ENCODE measurements at regions not wholly inside any gene's neighbourhood (a gene's known extent, or its start where the extent isn't known, plus 50 kb on each side); places are given as distances from the start of the nearest gene placed in this dataset.

DNA sequence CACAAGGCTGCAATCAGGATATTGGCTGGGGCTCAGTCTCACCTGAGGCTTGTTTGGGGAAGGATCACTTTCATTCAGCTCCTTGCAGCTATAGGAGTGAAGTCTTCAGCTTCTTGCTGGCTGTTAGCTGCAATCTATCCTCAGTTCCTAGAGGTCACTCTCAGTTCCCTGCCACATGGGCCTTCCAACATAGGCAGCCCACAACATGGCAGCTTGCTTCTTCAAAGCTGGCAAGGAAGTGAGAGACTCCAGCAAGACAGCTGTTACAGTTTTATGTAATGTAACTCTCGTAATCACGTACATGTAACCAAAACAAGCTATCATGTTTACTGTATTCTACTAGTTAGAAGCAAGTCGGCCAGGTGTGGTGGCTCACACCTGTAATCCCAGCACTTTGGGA lies 226.9 kb downstream of the CDC5L start:
- no peak for DNase-seq

DNA sequence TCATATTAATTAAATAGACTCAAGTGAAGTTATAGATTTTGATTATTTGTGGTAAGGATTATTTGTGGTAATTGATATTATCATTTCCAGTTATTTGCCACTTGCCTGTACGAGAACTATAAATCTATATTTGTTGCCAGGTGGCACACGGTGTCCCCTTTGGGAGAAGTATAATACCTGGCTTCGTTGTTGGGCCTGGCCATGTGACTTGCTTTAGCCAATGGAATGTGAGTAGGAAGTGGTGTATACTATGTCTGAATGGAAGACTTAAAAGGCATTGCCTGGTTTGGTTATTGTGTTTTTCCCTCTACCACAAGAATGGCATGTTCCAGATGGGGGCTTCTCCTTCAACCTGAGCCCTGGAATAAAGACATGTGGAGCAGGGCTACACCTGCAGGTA lies 228.1 kb downstream of the CDC5L start:
- no peak for DNase-seq

DNA sequence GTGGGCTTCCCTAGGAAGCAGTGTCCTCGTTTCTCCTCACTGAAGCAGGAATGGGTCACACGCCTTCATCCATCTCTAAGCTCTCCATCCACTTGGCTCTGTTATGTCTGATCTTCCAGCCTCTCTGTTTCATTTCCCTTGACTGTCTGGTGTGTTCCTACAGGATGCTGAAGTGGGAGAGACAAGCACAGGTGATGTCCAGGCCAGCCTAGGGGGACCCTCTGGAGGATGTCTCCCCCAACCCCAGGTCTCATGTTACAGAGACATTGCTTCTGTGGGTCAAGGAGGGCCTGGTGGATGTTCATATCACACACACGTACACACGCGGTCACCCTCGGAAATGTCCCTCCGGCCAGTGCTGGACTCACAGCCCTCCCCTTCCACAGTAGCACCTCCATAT lies 229.9 kb downstream of the CDC5L start:
- no peak for DNase-seq

DNA sequence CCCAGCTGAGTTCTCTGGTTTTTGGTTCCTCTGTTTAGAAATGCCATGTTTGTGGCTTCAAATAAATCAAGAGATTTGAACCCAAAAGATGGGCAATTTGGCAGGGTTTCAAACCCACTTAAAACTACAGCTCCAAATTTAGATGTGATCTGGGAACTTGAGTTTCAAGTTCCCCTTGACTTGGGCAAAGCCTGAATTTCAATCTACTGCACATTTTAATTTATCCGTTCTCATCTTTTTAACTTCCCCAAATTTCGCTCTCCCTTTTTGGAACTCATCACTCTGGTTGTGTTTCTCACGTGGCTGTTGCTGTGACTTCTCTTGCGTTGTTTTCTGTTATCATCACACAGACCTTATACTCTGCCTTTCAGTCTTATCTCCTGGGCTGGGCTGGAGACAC lies 230.9 kb downstream of the CDC5L start:
- DNase-seq = no peak

DNA sequence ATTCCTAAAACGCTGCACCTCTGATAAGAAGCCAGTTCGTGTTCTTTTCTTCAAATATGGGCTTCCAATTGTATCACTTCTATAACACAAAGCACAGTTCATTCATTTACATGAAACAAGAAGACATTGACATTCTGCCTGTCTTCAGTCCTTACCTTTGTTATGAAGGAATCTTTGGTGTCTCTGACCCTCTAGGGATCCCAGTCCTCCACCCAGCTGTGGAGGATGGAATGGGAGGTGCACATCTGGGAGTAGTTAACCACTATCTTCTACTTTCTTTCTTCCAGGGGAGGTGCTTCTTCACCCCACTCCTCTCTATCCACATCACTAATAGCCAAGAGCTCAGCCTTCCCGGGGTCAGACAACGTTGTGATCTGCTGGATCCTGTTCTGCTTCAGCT lies 233.4 kb downstream of the CDC5L start:
- no peak for DNase-seq

DNA sequence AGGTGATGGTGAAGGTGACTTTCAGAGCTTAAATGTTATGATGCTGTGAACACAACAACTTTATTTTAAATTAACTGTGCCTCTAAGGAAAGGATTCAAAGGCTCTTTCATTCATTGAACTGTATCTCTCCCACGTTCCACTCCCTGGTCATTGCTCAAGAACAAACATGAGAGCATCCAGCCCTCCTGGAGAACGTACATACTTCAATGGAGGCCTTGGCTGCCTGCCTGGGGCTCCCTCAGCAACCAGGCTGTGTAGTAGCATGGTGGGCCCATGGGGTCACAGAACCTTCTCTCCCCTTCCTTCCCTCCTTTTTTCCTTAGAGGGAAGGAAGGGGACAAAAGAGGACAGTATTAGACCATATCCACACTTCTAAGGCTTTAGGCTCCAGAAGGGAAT lies 234.3 kb downstream of the CDC5L start:
- DNase-seq = no peak

DNA sequence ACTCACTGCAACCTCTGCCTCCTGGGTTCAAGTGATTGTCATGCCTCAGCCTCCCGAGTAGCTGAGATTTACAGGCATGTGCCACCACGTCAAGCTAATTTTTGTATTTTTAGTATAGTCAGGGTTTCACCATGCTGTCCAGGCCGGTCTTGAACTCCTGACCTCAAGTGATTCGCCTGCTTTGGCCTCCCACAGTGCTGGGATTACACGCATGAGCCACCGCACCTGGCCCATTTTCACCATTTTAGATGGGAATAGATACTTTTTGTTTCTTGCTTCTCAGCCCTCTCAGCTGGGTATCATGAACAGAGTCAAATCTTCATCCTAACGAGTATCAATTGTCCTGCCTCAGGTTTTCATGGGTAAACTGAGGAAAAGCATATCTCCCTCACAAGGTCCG lies 235.0 kb downstream of the CDC5L start:
- no peak for DNase-seq

DNA sequence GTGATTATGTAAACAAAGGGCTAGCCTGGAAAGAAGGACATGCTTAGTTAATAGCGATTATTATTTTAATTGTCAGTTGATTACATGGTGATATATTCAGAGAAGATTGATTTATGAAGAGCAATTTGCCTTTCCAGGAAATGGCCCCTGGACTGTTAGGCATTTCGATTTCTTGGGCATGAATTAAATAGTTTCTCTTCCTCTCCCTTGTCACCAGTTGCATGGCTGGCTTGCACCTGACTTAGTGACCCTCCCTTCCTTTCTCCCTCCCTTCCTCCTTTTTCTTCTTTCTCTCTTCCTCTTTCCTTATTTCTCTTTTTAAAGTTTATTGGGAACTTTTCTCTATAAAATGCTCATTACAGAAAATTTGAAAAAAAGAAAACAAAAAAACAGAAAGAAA lies 235.4 kb downstream of the CDC5L start:
- no peak for DNase-seq

DNA sequence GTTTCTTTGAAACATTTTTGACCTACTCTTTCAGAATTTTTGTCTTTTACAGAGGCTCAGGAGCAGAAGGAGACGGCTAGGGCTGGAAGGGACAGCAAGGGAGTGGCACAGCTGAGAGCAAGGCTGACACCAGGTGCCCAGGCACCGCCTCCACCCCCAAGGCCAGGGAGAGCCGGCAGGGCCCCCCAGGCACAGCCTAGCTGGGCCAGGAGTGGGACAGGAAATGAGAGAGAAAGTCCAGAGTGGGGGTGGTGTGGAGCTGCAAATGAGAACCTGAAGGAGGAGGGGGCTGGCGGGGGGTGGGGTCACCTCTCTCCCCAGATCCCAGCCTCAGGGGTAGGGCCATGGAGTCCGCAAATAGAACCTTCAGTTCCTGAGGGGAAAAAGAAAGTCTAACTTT lies 236.7 kb downstream of the CDC5L start:
- DNase-seq = no peak

DNA sequence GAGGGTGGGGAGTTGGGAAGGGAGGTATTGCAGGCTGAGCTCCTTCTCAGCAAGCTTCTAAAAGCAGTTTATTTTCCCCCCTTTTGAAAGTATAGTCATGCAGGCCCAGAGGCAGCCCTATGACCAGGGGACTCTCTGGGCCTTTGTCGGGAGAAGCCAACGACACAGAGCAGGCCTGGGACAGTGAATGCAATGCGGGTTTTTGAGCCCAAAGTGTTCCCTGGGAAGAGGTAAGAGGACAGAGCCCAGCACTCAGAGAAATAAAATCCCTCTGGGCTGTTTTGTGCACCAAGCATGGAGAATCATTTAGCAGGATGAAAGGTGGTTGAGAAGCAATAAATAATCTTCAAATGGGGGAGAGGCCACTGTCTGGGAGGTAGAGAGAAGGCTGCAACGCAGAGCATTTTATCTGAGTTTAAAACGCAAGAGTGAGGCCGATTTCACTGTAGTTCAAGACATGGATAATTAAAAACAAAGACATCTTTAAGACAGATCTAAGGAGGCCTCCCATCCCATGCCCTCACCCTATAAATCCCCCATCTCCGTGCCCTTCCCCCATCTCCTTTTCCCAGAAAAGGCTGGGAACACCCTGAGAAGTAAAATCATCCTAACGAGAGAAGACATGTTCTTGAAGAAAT lies 237.5 kb downstream of the CDC5L start:
- DNase-seq = no peak

DNA sequence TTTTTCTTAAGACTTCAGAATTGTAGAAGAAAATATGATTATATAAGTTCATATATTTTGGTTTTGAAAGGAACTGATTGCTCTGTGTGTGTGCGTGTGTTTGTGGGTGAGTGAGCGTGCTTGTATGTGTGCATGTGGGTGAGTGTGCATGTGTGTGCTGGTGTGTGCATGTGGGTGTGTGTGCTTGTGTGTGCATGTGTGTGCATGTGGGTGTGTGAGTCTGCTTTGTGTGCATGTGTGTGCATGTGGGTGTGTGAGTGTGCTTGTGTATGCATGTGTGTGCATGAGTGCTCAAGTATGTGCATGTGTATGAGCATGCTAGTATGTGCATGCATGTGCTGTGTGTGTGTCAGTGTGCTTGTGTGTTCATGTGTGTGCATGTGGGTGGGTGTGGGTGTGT lies 238.5 kb downstream of the CDC5L start:
- DNase-seq = no peak

DNA sequence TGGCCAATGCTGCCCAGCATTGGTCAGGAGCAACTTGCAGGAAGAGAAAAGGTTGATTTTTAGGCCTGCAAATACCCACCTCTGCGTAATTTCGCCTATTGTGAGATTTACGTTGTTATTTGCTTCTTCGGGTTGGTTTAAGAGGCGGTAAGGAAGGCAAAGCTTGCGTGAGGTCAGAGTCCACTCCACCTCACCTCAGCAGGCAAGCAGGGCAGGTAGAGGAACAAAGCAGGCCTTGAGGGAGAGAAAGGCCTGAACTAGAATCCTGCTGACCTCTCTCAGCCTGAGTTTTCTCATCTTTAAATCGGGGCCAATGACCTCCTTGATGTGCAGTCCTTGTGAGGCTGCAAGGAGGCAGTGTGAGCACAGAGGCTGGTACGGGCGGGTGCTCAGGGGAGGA lies 239.1 kb downstream of the CDC5L start:
- DNase-seq = no peak

DNA sequence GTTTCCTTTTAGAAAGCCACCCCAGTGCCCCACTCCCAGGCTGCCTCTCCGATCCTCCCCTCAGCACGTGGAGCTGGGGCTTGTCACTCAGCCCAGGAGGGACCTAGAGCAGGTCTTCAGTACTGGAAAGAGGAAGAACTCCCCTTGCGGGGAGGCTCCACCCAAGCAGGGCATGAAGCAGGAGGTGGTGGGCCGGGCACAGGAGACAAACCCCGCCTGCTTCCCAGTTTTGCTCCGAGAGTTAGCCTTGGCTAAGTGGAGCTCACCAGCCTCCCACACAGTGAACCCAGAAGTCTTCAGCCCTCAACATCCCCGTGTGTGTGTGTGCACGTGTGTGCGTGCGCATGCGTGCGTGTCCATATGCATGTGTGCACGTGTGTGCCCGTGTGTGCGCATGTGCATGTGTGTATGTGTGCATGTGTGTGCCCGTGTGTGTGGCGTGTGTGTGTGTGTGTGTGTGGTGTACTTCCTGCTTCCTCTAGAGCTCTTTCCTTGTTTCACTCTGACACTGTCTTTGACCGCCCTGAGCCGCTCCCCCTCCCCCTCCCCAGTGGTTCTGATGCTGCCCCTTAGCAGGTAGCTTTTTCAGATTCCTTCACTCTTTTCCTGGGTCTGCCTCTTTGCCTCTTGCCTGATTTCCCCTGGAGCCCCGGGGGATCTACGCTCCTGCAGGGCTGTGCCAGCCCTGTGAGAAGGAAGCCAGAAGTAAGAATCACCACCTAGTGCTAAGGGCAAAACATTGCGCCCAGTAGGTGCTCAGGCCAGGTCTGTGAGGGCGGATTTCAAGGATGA lies 239.8 kb downstream of the CDC5L start:
- DNase-seq = no peak

DNA sequence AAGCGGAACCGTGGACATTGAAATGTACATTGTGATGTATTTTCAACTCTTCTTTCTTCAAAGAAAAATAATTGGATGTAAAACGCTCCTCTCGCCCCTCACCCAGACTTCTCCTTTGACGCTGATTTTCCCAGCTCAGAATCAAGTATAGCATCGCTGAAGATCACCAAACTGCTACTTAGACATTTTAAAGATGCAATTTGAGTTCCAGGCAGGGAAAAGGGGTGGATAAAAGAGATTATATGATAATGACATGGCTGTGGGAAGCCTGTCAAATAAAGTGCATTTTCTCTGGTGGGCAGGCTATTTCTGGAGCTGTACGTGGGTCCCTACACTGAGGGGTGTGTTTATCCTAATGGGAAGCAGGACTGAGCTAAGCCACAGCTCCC lies 240.4 kb downstream of the CDC5L start:
- no peak for DNase-seq

DNA sequence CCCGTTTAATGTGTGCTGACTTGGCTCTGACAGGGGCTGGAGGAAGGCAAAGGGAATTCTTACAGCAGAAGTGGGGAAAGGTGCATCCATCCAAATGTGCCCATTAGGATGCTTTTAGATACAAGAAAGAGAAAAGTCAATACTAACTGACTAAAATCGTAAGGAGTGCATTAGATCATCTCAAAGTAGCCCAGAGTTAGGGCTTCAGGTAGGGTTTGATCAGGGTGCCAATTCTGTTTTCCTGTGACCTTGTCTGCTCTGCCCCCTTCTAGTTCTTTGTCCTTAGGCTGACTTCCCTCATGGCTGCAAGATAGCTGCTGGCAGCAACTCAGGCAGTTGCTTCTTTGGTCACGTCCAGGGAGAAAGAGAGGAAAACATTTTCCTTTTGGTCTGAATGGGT lies 240.8 kb downstream of the CDC5L start:
- no peak for DNase-seq

DNA sequence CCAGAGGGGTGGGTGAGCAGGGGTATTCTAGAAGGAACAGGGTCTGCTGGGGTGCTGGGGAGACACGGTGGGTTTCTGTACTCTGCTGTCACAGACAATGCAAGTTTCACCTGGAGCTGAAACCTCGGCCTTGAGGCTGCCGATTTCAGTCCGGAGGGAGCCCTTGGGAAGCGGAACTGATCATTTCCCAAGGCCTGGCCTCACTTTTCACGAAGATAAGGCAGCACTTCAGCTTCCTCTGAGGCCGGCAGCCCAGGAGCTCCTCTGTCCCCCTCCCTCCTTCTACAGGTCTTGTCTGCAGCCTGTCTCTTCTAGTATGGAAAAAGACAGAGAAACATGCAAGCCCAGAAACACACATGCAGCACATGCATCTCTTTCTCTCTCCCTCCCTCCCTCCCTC lies 242.1 kb downstream of the CDC5L start:
- no peak for DNase-seq

DNA sequence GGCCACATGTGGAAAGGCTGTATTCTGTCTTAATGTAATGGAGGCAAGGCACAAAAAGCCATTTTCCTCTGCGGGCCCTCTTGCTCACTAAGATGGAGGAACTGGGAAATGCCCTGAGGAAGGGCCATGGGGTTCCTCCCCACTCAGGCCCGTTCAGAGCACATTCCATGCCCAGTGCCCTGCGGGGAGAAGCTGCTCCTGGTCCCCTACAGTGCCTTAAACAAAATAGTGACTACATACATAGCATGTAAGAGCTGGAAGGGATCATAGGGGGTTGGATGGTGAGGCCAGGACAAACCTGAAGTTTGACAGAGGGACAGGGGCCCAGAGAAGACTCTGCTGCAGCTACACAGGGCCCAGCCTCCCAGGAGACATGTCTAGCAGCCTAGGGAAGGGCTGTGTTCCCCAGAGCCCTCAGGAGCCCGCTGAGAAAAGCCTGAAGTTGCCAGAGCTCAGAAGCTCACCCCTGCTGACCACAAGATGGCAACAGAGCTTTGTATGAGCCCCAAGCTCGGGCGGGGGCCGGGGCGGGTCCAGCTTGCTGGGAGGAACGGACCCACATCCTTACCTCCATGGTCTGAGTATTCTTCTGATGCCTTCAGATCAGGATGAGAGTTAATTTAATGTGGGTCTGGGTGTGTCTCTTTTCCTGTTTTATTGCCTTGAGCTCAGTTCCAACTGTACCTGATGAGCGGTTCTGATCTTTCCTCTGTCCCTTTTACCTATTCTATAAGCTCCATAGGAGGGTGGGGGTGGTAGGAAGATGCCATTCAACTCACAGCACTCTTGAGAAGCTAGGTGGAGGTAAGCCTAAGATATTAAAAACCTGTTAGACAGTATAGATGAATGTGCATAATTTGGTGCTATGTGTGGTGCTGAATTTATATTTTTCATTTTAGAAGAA lies 242.9 kb downstream of the CDC5L start:
- DNase-seq = peak in 1 of 2 donors; percentile 6

DNA sequence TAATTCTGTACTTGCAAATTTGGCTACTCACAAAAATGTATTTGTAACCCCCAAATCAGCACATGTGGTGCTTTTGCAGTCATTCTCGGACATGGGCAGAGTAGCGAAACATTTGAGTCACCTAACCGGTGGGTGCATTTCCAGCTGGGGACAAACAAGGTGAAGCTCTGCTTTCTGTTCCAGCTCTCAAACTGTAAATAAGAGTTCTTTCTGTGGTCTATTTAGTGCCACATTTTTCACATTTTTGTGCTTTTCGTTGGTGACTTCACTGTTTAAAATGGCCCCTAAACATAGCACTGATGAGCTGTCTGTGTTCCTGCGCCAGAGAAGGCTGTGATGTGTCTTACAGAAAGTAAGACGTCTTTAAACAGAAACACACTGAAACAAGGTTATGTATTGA lies 244.5 kb downstream of the CDC5L start:
- no peak for DNase-seq

DNA sequence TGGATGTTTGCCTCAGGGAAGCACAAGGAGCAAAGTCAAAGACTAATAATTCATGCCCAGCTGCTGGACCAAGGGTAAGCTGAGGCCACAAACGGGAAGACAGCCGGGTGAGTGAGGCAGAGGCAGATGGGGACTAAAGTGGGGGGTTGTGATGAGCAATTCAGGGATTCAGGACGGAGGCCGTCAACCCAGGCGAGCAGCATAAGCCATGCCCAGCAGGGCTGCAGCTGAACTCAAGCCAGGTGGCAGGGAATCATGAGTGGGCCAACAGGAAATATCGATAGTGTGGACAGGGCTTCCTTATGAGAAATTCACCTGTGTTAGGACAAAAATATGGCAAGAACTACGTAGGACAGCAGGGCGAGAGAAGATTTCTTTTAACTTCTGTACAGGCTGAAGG lies 246.8 kb downstream of the CDC5L start:
- DNase-seq = no peak

DNA sequence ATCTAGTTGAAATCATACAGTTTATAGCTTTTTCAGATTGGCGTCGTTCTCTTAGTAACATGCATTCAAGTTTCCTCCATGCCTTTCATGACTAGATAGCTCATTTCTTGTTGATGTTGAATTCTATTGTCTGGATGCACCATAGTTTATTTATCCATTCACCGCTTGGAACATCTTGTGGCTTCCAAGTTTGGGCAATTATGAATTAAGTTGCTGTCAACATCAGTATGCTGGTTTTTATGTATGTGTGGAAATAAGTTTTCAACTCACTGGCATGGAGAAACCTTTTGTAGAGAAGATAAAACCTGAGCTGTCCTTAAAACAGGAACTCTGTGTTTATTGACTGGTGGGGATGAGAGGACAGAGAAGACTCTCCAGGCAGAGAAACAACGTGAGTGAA lies 248.0 kb downstream of the CDC5L start:
- DNase-seq = no peak

DNA sequence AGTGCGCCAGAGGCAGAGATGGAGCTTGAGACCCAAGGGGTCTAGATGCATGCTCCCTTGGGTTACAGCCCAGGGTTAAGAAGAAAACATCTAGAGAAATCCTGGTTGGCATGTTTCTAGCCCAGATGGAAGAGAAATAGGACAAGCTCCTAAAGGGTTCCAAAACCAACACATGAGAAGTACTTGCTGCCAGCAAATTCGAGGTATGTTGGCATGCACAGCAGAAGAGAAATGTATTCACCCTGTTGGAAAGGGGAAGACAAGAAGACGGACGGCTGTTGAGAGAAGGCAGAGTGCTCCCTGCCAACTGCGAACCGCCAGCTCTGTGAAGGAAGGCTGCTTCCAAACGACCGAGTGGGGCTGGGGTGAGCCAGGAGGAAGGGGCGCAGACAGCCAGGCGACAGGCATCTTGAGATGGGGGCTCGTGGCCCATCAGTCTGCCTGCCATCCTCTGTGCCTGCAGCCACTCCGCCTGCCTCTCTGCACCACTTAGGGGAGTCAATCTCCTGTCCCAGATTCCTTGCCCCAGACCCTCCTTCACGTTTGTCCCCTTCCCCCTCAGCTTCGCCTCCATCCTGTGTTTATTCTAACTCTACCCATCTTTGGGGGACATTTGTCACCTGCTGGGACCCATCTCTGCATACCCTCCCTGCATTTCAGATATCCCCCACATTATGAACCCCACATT lies 249.2 kb downstream of the CDC5L start:
- no peak for DNase-seq

DNA sequence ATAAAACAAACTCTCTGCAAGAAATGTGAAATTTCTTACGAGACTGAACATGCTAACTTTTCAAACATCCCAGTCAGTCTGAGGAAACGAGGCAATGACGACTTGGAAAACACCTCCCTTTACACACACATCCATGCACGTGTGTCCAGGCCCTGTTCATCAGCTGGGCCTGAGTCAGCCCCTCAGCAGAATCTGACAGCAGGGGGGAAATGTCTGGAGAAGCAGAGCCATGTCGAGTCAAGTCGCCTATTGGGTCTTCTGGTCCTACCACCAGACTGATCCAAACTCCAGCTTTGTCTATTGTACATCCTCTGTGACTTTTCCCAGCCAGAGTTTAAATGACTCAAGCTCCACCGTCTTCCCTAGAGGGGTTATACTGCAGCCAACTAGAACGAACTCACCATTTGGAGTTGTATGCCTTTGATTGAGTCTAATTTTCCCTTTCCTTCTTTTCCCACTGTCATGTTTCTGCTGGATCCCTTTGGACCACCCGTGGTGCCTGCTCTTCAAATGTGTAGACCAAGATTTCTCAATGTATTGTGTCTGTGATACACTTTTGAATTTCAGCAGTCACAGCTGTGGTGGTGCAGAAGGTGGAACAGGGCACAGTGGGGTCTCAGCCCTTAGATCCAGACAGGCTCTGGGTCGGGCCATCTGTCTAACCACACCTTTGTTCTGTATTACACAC lies 254.0 kb downstream of the CDC5L start:
- DNase-seq = no peak

DNA sequence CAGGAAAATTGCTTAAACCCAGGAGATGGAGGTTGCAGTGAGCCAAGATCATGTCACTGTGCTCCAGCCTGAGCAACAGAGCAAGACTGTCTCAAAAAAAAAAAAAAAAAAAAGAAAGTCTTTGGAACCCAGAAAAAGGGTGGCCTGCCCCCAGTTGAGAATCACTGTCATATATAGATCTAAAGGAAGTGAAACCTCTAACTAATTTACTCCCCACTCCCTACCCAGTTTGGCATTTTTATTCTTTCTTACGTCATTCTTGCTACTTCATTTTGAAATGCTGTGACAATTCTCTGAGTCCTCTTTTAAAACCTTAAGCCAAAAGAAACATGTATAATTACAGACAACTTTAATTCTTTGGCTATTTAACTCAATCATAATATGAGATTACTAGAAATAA lies 254.8 kb downstream of the CDC5L start:
- DNase-seq = no peak

Data from activated CD4-positive, alpha-beta T cell treated with anti-CD3 and anti-CD28 coated beads for 4 hours (primary cell).